HEK293 (cell line): ENCODE measurements at regions not wholly inside any gene's neighbourhood (a gene's known extent, or its start where the extent isn't known, plus 50 kb on each side); places are given as distances from the start of the nearest gene placed in this dataset.

ENCODE experiments used
- YY1 ChIP-seq: fragments of 450-650 bp; formaldehyde crosslinking; IDR thresholded peaks from 2 replicates; pipeline ENCODE4 v1.5.1; 2018; ENCODE audit warnings: missing biosample characterization, missing genetic modification characterization
- TF ChIP-seq, protein P1 (sequence below): fragments of 450-650 bp; formaldehyde crosslinking; IDR thresholded peaks from 2 replicates; pipeline ENCODE4 v1.5.1; 2016; ENCODE audit warnings: missing biosample characterization, missing genetic modification characterization

GRCh38 chr15:35271371-35272043 lies 186.4 kb upstream of the NANOGP8 start:
- TF ChIP-seq, protein P1, sequence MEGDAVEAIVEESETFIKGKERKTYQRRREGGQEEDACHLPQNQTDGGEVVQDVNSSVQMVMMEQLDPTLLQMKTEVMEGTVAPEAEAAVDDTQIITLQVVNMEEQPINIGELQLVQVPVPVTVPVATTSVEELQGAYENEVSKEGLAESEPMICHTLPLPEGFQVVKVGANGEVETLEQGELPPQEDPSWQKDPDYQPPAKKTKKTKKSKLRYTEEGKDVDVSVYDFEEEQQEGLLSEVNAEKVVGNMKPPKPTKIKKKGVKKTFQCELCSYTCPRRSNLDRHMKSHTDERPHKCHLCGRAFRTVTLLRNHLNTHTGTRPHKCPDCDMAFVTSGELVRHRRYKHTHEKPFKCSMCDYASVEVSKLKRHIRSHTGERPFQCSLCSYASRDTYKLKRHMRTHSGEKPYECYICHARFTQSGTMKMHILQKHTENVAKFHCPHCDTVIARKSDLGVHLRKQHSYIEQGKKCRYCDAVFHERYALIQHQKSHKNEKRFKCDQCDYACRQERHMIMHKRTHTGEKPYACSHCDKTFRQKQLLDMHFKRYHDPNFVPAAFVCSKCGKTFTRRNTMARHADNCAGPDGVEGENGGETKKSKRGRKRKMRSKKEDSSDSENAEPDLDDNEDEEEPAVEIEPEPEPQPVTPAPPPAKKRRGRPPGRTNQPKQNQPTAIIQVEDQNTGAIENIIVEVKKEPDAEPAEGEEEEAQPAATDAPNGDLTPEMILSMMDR: no peak
- TF ChIP-seq YY1: no peak
